RWPE1 (cell line): ENCODE measurements at regions not wholly inside any gene's neighbourhood (a gene's known extent, or its start where the extent isn't known, plus 50 kb on each side); places are given as distances from the start of the nearest gene placed in this dataset.

ENCODE experiments used
- CTCF ChIA-PET: fragments of 350-600 bp; sonication (Branson Sonifier 250); formaldehyde crosslinking; extraction: SDS; loops from one replicate; lab custom pipeline; 2021; lab: Yijun Ruan, JAX
- POLR2A ChIA-PET: fragments of 400-600 bp; formaldehyde crosslinking; extraction: SDS; loops from one replicate; lab custom pipeline; 2020; ENCODE audit warnings: antibody characterized with exemption; ENCODE audit not compliant: low non-redundant PET; lab: Yijun Ruan, JAX
- DNase-seq: peaks from one replicate; pipeline ENCODE4 v3.0.0; 2012; ENCODE audit warnings: low spot score
- H3K27ac ChIP-seq: fragments of 450-650 bp; 2 replicates; pipeline ENCODE4 v1.5.1; 2017
- CTCF ChIP-seq: fragments of 450-650 bp; conservative IDR thresholded peaks from 2 replicates; pipeline ENCODE4 v1.5.1; 2017; ENCODE audit warnings: low read depth, mild to moderate bottlenecking

GRCh38 chr13:95499811-95500712 lies 52.5 kb upstream of the CLDN10 start:
- no peak for TF ChIP-seq CTCF
- POLR2A ChIA-PET: no interaction called here
- H3K27ac ChIP-seq: no peak overlapping the region
- DNase-seq: no peak
- CTCF ChIA-PET: no interaction called here

- ChIA-PET POLR2A (no interaction called here), CTCF (no interaction called here)
- TF ChIP-seq CTCF: no peak
- H3K27ac ChIP-seq: no peak overlapping the region
- no peak for DNase-seq
These were observed 50.3 kb upstream of the CLDN10 start for GRCh38 chr13:95502216-95502615.
